Endothelial cell (in vitro differentiated cells): ENCODE measurements at regions not wholly inside any gene's neighbourhood (a gene's known extent, or its start where the extent isn't known, plus 50 kb on each side); places are given as distances from the start of the nearest gene placed in this dataset.

Source experiments
- DNase-seq: peaks from one replicate; pipeline ENCODE4 v3.0.0; 2021; ENCODE audit warnings: low spot score
- H3K27ac Mint-ChIP-seq: one replicate; pipeline ENCODE4 v1.8.0; 2021; ENCODE audit warnings: mixed read lengths, inconsistent platforms; ENCODE audit not compliant: unreplicated experiment
- H3K27me3 Mint-ChIP-seq: one replicate; pipeline ENCODE4 v1.8.0; 2021; ENCODE audit warnings: mild to moderate bottlenecking, moderate library complexity, mixed read lengths, inconsistent platforms; ENCODE audit not compliant: unreplicated experiment
- H3K36me3 Mint-ChIP-seq: one replicate; pipeline ENCODE4 v1.8.0; 2021; ENCODE audit warnings: mild to moderate bottlenecking, low read depth, mixed read lengths, inconsistent platforms; ENCODE audit not compliant: unreplicated experiment
- H3K4me1 Mint-ChIP-seq: one replicate; pipeline ENCODE4 v1.8.0; 2021; ENCODE audit warnings: mild to moderate bottlenecking, mixed read lengths, inconsistent platforms; ENCODE audit not compliant: unreplicated experiment
- H3K4me3 Mint-ChIP-seq: one replicate; pipeline ENCODE4 v1.8.0; 2021; ENCODE audit warnings: mild to moderate bottlenecking, mixed read lengths, inconsistent platforms; ENCODE audit not compliant: unreplicated experiment
- H3K9me3 Mint-ChIP-seq: one replicate; pipeline ENCODE4 v1.8.0; 2021; ENCODE audit warnings: mixed read lengths, inconsistent platforms; ENCODE audit not compliant: unreplicated experiment
- CTCF ChIP-seq: fragments of 200-600 bp; sonication (generic); IDR thresholded peaks from one replicate; pipeline ENCODE4 v1.5.0; 2021; ENCODE audit warnings: antibody characterized with exemption; ENCODE audit not compliant: unreplicated experiment

DNA sequence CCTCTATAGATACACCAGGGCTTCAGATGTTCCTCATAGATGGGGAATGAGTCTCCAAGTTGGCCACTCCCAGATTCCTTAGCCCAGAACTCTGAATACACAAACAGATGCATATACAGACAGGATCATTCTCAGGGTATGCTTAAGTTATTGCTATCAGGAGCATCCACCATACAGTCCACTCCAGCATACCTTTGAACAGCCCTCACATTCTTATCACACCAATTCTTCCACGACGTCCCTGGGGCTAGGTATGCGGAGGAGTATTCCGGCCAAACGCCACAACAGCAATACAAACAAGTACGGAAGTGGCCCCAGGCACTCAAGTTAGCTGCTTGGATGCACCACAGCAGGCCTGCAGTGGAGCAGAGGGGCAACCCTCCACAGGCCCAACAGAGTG, 312.5 kb upstream of the CHAC2 start:
- no peak overlapping the region for H3K27ac Mint-ChIP-seq
- H3K36me3 Mint-ChIP-seq, result no peaks in the 10 kb centered on the region
- no peaks in the 10 kb centered on the region for H3K9me3 Mint-ChIP-seq
- peaks cover 6% of the 10 kb centered on the region for H3K27me3 Mint-ChIP-seq
- peaks cover 5% of the 10 kb centered on the region for H3K4me1 Mint-ChIP-seq
- DNase-seq, result no peak
- TF ChIP-seq CTCF, result no peak
- no peak overlapping the region for H3K4me3 Mint-ChIP-seq

DNA sequence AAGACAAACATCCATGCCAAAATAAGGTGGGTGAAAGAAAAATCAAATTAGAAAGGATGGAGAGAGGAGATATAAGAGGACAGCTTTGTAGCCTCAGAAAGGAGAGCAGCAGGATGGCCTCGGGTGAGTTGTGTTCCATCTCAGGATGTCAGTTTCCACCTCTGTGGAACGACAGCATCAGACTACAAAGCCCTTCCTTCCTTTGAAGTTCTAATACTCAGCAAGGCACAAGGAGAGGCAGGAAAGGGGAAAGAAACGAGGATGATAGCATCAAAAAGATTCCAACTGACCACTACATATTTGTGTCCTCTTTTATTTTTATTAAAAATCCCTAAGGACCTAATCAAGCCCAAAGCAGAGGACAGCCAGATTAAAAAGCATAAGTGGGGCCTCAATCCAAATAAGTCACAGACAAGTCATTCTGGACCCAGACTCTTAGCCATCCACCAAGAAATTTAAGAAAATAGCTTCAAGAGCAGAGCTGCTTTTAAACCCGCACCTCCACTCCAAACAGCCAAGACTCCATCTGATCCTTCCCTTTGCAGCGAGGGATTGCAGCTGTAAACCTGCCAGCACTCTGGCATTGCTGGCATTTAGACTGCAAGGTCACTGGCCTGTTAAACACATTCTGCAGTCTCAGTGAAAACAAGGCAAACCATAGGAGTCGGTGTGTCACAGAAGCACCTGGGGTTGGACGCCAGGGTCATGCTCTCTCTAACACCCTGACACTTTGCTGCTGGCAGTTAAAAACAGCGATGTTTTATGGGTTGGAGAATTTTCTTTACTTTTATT, 314.5 kb upstream of the CHAC2 start:
- no peak overlapping the region for H3K27ac Mint-ChIP-seq
- H3K9me3 Mint-ChIP-seq, result no peaks in the 10 kb centered on the region
- no peak for DNase-seq
- peaks cover 5% of the 10 kb centered on the region for H3K4me1 Mint-ChIP-seq
- no peaks in the 10 kb centered on the region for H3K36me3 Mint-ChIP-seq
- TF ChIP-seq CTCF, result no peak
- H3K4me3 Mint-ChIP-seq, result no peak overlapping the region
- peaks cover 6% of the 10 kb centered on the region for H3K27me3 Mint-ChIP-seq

- H3K9me3 Mint-ChIP-seq, result no peaks in the 10 kb centered on the region
- peaks cover 2% of the 10 kb centered on the region for H3K27me3 Mint-ChIP-seq
- no peak overlapping the region for H3K4me3 Mint-ChIP-seq
- no peak overlapping the region for H3K27ac Mint-ChIP-seq
- H3K4me1 Mint-ChIP-seq, result peaks cover 5% of the 10 kb centered on the region
- no peaks in the 10 kb centered on the region for H3K36me3 Mint-ChIP-seq
- DNase-seq, result no peak
- TF ChIP-seq CTCF, result no peak
Observed at GRCh38 chr2:53452400-53452799, 315.2 kb upstream of the CHAC2 start.

DNA sequence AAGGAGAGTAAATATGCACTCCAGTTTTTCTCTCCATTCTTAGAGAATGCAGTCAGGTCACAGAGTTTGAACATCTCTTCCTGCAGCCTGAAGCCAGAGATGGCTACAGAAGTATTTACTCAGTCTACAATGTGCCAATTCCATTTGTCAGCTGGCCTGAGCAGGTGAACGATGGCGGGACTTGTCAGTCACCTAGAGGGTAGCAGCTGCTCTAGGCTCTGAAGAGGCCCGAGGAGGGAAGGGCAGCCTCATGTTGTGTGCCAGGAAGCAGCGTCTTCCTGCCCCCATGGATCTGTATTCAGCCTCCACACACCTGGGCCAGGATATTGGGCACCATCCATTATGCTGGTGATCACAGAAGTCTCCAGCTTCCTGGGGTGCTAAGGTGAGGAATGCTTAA, 316.7 kb upstream of the CHAC2 start:
- H3K27me3 Mint-ChIP-seq, result peaks cover 2% of the 10 kb centered on the region
- TF ChIP-seq CTCF, result no peak
- DNase-seq, result no peak
- peaks cover 5% of the 10 kb centered on the region for H3K4me1 Mint-ChIP-seq
- no peaks in the 10 kb centered on the region for H3K36me3 Mint-ChIP-seq
- H3K4me3 Mint-ChIP-seq, result no peak overlapping the region
- H3K27ac Mint-ChIP-seq, result no peak overlapping the region
- no peaks in the 10 kb centered on the region for H3K9me3 Mint-ChIP-seq

GRCh38 chr2:53448591-53448990, 319.0 kb upstream of the CHAC2 start:
- no peak for DNase-seq
- no peak for TF ChIP-seq CTCF
- Mint-ChIP-seq H3K9me3 (no peaks in the 10 kb centered on the region), H3K4me1 (peaks cover 5% of the 10 kb centered on the region), H3K4me3 (no peak overlapping the region), H3K27ac (no peak overlapping the region), H3K36me3 (no peaks in the 10 kb centered on the region), H3K27me3 (no peaks in the 10 kb centered on the region)
